ENCODE measurements at regions not wholly inside any gene's neighbourhood (a gene's known extent, or its start where the extent isn't known, plus 50 kb on each side); places are given as distances from the start of the nearest gene placed in this dataset.

GRCh38 chr20:58565461-58566175, 50.4 kb upstream of the APCDD1L start:
- ChIA-PET POLR2A (no interaction called here), CTCF (no interaction called here)
- DNase-seq, result no peak
- Mint-ChIP-seq H3K36me3 (ENCODE audit: low read depth) (no peaks in the 10 kb centered on the region), H3K4me3 (no peak overlapping the region), H3K27ac (no peak overlapping the region), H3K27me3 (peaks cover 15% of the 10 kb centered on the region), H3K9me3 (no peaks in the 10 kb centered on the region), H3K4me1 (no peaks in the 10 kb centered on the region)
